ENCODE measurements at regions not wholly inside any gene's neighbourhood (a gene's known extent, or its start where the extent isn't known, plus 50 kb on each side); places are given as distances from the start of the nearest gene placed in this dataset.

GRCh38 chr1:168987923-168988322 lies 118.6 kb upstream of the ATP1B1 start:
- no peak for TF ChIP-seq POLR2A (IDR thresholded peaks at IDR 0.05; ENCODE audit: low read depth, low read length)
- no peak for TF ChIP-seq POLR2AphosphoS5 (IDR thresholded peaks at IDR 0.05; ENCODE audit: low read depth, low read length)
